ENCODE measurements at regions not wholly inside any gene's neighbourhood (a gene's known extent, or its start where the extent isn't known, plus 50 kb on each side); places are given as distances from the start of the nearest gene placed in this dataset.

DNA sequence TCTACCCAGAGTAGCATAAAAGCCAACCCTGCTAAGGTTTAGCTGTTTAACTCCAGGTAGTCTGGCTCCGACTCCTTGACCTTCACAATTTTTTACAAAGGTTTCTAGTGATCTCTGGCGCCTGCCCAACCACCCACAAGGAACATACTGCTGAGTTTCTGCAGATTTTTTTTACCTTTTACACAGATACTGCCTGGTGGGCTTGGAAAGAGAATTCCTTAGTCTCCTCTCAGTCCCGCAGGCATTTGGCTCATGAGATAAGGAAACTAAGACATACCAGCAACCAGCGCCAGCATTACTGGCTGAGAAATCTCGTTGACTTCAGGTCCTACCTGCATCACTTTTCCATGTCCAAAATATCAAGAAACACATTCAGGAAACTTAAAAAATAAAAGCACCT lies 51.1 kb upstream of the LYZL1 start:
- H3K4me3 ChIP-seq (replicated peaks; ENCODE audit: low read depth, low read length) = no peak overlapping the region
- TF ChIP-seq, protein P1, sequence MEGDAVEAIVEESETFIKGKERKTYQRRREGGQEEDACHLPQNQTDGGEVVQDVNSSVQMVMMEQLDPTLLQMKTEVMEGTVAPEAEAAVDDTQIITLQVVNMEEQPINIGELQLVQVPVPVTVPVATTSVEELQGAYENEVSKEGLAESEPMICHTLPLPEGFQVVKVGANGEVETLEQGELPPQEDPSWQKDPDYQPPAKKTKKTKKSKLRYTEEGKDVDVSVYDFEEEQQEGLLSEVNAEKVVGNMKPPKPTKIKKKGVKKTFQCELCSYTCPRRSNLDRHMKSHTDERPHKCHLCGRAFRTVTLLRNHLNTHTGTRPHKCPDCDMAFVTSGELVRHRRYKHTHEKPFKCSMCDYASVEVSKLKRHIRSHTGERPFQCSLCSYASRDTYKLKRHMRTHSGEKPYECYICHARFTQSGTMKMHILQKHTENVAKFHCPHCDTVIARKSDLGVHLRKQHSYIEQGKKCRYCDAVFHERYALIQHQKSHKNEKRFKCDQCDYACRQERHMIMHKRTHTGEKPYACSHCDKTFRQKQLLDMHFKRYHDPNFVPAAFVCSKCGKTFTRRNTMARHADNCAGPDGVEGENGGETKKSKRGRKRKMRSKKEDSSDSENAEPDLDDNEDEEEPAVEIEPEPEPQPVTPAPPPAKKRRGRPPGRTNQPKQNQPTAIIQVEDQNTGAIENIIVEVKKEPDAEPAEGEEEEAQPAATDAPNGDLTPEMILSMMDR (IDR thresholded peaks at IDR 0.05; ENCODE audit: low read length, missing control alignments) = no peak
- DNase-seq (ENCODE audit: low read depth) = no peak

DNA sequence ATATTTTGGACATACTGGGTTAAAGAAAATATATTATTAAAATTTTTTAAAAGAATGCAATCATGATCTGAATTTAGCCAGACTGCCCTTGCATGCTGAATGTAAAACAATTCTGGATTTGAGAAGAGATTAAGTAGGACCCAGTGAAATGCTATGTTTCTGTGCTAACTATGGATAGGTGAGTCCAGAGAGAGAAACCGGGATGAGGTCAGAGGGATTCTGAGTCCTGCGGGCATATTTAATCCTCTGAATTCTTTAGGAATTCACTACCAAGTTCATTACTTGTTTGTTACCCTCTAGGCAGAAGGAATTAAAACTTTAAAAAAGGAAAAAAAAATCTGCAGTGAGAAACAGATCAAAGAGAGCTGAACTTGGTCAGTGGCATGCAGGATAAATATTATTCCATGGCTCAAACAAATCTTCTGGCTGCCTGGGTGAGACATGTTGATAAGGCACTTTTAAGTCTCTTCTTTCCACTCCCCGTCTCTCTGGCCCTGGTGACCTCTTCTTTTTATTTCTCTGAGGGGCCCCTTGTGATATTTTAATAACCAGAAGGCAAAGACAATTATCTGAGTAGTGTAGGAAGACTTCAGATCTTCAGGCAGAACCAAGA lies 50.2 kb upstream of the LYZL1 start:
- H3K4me3 ChIP-seq (replicated peaks; ENCODE audit: low read depth, low read length) = no peak overlapping the region
- no peak for DNase-seq (ENCODE audit: low read depth)
- TF ChIP-seq, protein P1 (IDR thresholded peaks at IDR 0.05; ENCODE audit: low read length, missing control alignments) = no peak

Measured in fibroblast of pulmonary artery (primary cell).